Kidney epithelial cell (primary cell): ENCODE measurements at regions not wholly inside any gene's neighbourhood (a gene's known extent, or its start where the extent isn't known, plus 50 kb on each side); places are given as distances from the start of the nearest gene placed in this dataset.

ENCODE experiments used
- DNase-seq: peaks from one replicate; pipeline ENCODE4 v3.0.0-alpha.2; 2010; ENCODE audit warnings: low read depth
- H3K27me3 ChIP-seq: 2 replicates; pipeline ENCODE4 v1.6.0; 2011; ENCODE audit warnings: low read length; ENCODE audit not compliant: control insufficient read depth, insufficient read depth
- H3K36me3 ChIP-seq: 2 replicates; pipeline ENCODE4 v1.5.1; 2011; ENCODE audit warnings: low read length; ENCODE audit not compliant: control insufficient read depth, insufficient read depth
- H3K4me3 ChIP-seq: 2 replicates; pipeline ENCODE4 v1.5.1; 2011; ENCODE audit warnings: low read depth, mild to moderate bottlenecking, control low read depth, low read length
- CTCF ChIP-seq: IDR thresholded peaks from 2 replicates; pipeline ENCODE4 v1.5.1; 2011; ENCODE audit warnings: mild to moderate bottlenecking, moderate library complexity, low read length, control low read depth, inconsistent platforms; ENCODE audit not compliant: insufficient read depth, poor library complexity, severe bottlenecking

GRCh38 chr5:160919626-160920025, 67.6 kb upstream of the ATP10B start:
- no peak for DNase-seq
- no peak for TF ChIP-seq CTCF
- H3K36me3 ChIP-seq = no peaks in the 10 kb centered on the region
- H3K27me3 ChIP-seq = no peaks in the 10 kb centered on the region
- no peak overlapping the region for H3K4me3 ChIP-seq

- Histone ChIP-seq H3K36me3 (no peaks in the 10 kb centered on the region), H3K4me3 (no peak overlapping the region), H3K27me3 (no peaks in the 10 kb centered on the region)
- no peak for DNase-seq
- no peak for TF ChIP-seq CTCF
These were observed 66.4 kb upstream of the ATP10B start for GRCh38 chr5:160918386-160918785.

- Histone ChIP-seq H3K36me3 (no peaks in the 10 kb centered on the region), H3K4me3 (no peak overlapping the region), H3K27me3 (no peaks in the 10 kb centered on the region)
- no peak for DNase-seq
- TF ChIP-seq CTCF = no peak
These were observed 54.1 kb upstream of the ATP10B start for GRCh38 chr5:160906090-160906489.

DNA sequence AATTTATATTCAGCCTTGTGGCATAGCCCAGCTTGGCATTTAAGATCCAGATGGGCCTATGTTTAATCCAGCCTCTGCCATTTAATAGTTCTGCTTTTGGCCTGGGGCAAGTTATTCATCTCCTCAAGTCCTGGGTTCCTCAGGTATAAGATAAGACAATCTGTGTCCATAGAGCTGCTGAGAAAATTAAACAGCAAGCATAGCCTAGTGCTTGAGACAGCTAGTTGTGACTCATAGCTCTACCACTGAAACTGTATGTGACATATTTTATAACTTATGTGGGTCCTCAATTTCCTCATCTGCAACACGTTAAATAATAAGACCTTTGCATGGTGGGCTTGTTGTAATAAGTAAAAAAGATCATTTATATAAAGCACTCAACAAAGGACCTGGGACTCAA, 53.3 kb upstream of the ATP10B start:
- TF ChIP-seq CTCF = no peak
- H3K27me3 ChIP-seq = no peaks in the 10 kb centered on the region
- DNase-seq = no peak

DNA sequence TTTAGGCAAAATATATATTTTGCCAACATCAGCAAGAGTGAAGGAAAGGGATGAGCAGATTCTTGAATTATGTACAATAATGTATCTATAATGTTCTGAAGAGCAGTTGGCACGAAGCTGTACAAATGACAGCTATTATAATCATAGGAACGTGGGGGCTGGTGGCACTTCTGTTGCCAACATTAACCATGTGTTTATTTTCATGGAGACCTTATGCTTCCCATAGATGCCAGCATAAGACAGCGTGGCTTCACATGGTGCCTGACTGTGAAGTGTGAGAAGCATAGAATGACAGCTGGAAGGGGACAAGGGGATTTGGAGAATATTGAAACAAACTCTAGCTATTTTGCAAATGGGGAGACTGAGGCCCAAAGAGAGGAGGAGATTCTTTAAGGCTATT, 52.6 kb upstream of the ATP10B start:
- TF ChIP-seq CTCF = no peak
- no peak overlapping the region for H3K4me3 ChIP-seq

More for the DNA sequence above, 53.3 kb upstream of the ATP10B start:
- Histone ChIP-seq H3K36me3 (no peaks in the 10 kb centered on the region), H3K4me3 (no peak overlapping the region)

DNA sequence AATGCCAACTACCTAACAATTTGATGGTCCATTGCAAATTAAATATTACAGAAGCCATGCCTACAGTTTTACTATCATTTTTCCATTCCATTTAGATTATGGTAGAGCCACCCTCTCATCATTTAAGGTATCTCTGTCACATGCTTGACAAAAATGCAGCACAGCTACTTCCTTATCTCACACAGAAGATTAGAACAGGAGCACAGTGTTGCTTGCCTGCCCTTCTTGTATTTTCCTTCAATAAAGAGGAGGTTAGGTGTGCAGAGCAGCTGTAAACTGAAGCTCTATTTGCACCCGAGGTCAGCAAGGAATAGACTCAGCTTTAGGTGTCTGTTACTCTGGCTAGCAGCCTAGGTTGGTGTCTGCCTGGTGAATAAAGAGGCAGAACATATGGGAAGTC, 51.5 kb upstream of the ATP10B start:
- no peak for TF ChIP-seq CTCF
- no peaks in the 10 kb centered on the region for H3K36me3 ChIP-seq

More for the DNA sequence above, 52.6 kb upstream of the ATP10B start:
- Histone ChIP-seq H3K36me3 (no peaks in the 10 kb centered on the region), H3K27me3 (no peaks in the 10 kb centered on the region)
- no peak for DNase-seq

More for the DNA sequence above, 51.5 kb upstream of the ATP10B start:
- H3K27me3 ChIP-seq = no peaks in the 10 kb centered on the region
- DNase-seq = no peak
- H3K4me3 ChIP-seq = no peak overlapping the region
